NCI-H345 treated with DMSO at 0.1 percent for 48 hours (cell line): ENCODE measurements at regions not wholly inside any gene's neighbourhood (a gene's known extent, or its start where the extent isn't known, plus 50 kb on each side); places are given as distances from the start of the nearest gene placed in this dataset.
A peak's percentile ranks its signal among the peaks of the same experiment; 100 is the strongest.

Source experiments
- DNase-seq: peaks from one replicate; lab custom pipeline; 2025; ENCODE audit not compliant: unreplicated experiment; lab: John Stamatoyannopoulos, UW

DNA sequence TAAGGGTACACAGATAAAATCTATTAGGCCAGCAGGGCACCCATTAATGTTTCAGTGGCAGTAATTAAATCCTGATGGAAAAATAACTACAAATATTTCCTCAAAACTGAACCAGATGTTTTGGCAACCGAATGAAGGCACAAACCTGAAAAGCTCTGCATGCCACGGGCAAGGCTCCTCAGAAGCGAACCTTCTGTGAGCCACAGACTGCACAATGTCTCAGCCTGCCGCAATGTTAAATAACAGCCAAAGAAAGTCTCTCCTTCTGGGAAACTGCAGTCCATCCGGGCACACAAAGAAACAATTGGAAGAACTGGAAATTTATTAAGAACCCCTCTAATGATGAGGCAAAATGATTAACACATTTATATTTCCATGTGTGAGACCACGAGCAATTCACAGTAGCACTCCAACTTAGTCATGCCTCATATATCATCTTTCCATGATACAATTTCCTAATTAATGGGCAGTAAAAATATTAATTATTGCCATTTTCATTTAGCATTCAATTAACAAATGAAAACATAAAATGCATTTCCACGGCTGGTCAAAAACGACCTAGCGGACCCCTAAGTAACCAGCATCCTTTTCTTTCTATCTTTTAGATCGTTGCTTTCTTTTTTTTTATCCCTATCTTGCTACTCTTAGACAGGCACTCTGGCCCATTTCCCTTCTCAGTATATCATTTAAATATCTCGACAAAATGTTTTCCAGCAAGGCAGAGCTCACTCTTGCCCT lies 237.5 kb downstream of the EPHA4 start:
- peak; percentile 7 for DNase-seq

DNA sequence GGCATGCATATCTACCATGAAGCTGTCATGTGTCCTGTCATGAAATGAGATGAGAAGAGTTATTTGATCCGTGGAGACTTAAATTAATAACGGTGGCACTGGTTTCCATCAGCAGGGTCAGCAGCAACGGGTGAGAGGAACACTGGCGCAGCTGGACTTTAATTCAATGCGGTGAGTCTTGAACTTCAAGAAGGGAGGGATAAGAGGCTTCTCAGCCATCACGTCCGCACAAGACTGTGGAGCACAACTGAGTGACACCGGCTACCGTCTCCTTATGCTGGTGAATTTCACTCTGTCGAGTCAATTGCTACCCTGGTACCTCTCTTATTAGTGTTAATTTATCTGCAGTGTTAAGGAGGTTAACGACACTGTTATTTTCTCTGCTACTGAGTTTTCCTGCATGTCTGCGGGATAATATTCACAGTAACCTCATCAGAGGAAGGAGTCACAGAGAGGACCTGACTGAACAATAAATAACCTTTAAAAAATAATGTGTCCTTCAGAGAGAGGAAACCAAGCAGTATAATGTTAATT lies 236.8 kb downstream of the EPHA4 start:
- DNase-seq, result no peak

DNA sequence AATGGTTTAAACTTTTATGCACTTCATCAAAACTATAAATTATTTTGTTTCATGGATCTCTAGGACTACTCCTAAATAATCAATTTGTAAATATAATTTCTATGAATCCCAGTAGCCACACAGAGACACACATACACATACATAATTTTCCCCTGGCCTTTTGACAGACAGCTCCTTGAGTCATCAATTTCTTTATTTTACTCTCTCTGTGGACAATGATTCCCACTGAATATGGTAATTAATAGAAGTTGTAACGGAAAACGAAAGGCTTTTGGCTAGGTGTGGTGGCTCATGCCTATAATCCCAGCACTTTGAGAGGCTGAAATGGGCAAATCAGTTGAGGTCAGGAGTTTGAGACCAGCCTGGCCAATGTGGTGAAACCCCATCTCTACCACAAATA lies 235.1 kb downstream of the EPHA4 start:
- no peak for DNase-seq

DNA sequence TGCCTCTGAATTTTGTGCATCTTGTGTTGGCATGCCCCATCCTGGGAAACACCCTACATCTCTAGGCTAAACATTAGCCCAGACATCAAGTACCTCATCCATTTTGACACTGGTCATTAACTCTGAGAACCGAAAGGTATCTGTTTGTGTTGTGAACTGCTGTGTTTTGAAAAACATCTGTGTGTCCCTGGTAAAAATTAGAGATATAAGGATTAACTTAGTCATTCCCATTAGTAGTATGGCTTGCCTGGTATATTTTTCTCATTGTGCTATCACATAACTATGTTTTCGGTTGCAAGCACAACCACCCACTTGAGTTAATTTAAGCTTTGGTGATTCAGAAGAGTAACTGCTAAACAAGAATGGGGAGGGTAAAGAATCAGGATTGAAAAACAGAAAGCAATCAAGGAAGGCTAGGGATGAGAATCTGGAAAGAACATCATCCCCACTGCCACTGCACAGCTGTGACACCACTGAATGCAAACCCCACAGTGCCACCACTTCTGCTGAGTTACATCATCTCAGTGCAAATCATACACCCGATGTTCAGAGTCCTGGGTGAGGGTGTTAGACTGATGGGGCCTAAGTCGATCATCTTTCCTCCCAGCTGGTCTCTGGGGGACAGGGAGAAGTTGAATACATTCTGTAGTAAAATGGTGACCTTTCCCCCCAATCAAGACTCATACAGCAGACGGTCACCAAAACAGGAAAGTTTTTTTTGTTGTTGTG lies 234.0 kb downstream of the EPHA4 start:
- no peak for DNase-seq

DNA sequence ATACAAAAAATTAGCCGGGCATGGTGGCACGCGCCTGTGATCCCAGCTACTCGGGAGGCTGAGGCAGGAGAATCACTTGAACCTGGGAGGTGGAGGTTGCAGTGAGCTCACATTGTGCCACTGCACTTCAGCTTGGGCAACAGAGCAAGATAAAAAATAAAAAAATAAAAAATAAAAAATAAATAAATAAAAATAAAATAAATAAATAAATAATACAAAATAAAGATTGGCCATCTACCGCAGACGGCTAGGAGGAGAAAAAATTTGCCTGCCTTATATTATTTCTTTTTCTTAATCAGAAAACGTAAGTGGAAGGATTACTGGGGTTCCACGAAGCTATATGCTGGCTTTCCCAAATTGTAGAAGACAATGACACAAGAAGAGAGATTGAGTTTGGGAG lies 229.7 kb downstream of the EPHA4 start:
- DNase-seq, result no peak

DNA sequence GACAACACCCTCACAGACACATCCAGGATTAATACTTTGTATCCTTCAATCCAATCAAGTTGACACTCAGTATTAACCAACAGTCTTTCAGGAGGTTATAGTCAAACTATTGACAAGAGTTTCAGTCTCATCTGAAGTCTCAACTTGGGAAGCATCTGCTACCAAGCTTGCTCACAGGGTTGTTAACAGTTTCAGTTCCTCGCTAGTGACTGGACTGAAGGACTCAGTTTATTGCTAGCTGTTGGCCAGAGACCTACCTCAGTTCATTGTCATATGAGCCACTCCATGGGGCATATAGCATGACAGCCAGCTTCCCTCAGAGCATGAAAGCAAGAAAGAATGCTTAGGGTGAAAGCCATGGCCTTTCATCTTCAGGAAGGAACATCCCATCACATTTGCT lies 228.6 kb downstream of the EPHA4 start:
- no peak for DNase-seq

DNA sequence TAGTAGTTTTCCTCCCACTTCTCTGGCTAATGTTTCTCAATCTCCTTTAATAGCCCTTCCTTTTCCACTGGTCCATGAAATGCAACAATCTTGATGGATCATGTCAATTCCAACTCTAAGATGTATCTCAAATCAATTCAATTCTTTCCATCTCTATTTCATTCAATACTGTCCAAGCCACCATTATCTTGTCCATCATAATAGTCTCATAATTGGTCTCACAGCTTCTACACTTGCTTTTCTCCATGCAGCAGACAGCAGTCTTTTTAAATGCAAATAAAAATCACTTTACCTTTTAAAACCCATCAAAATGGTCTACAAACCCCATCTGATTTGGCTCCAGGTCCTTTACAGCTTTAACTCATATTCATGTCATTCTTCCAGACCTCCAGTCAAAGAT lies 226.6 kb downstream of the EPHA4 start:
- DNase-seq, result no peak

DNA sequence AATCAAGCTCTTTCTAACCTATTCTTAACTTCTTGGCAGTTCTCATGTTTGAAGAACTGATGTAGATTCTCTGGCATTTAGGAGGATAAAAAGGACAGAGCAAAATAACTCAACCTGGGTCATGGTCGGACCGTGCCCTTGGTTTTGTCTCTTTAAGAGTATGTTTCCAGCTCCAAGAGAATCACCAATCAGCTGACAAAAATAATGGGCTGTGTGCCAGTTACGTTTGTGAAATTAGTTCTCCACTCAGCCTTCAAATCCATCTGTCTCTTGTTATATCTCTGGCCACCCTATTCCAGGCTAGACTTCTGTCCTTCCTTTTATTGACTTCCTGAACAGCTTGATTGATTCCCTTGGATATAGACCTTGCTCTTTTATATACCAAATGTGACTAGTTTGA lies 225.7 kb downstream of the EPHA4 start:
- no peak for DNase-seq

DNA sequence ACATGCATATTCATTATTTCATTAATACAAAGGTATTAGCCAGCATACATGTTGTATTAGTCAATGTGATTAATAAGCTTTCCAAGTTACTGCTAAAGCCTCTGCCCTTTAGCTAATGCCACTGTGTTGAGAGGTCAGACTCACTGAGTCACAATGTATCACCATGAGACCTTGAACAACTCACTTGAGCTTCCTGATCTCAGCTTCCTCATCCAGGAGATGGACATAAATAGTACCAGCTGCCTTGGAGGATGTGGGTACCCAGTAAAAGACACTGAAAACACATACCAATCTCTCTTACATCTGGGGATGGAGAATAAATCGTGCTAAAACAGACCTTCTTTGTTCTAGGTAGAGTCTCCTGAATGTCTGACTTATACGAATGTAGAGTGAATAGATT lies 224.6 kb downstream of the EPHA4 start:
- DNase-seq, result no peak

DNA sequence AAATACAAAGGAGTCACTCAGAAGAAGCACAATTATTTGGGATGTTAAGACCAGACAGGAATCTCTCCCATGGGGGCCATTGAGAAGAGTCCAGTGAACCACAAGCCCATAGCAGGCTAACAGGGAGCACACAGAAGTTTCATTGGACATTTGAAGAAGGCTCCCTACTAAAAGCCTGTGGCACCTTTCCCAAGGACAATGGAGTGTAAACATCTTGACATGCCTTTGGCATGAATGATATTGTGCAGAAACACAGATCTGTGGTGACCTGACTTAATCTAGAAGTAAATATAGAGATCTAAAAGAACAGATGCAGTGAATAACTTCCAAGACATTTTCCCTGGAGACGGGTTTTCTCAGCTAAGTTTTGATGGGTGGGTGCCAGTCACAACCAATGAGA lies 221.5 kb downstream of the EPHA4 start:
- DNase-seq, result no peak

DNA sequence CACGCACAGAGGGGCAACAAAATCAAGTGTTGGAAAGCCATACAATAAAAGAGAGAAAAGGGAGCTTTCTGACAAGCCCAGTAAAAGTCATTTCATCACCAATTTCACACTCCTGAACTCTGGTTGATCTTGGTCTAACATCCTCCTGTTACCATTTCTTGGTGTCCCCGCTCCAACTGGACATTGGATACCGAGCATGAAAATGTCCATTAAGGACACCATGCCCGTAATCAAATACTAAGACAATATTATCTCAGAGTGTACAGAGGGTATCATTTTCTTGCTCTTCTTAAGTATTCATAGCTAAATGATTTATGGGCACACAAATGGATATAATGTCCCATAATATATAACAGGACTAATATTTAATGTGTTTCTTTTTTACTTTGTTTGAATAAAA lies 218.9 kb downstream of the EPHA4 start:
- no peak for DNase-seq

DNA sequence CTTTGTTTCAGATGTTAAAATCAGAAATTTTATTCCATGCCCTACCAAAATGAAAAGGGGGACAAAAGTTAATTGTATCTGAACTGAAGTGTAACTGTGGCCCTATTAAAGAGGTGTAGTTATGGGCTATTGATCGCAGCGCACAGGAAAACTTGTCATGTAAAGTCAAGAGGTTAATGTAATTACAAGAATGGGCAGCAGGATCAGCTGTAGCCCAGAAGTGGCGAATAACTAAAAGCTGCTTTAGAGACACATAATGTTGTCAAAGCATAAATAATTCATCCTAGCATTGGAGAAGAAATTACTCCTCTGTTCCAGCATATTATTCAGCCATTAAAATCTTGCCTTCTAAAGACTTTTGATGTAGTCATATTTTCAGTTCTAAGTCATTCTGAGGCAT lies 211.8 kb downstream of the EPHA4 start:
- no peak for DNase-seq

DNA sequence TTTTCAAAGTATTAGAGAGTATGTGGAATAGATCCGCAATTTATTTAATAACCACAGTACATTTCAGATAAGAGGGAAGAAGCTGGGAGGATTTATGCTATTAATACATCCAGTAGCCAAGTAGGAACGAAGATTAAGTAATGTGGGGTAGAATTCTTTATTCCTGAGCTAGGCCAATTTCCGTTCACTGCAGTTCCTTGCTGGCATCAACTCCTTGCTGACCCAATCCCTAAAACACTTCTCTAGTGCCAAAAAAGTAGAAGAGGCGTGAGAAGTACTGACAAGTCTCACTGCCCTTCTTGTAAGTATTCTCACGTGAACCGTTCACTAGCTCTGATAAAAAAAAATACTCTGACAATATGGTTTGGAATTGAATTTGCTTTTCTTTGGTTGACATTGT lies 211.4 kb downstream of the EPHA4 start:
- DNase-seq, result no peak

DNA sequence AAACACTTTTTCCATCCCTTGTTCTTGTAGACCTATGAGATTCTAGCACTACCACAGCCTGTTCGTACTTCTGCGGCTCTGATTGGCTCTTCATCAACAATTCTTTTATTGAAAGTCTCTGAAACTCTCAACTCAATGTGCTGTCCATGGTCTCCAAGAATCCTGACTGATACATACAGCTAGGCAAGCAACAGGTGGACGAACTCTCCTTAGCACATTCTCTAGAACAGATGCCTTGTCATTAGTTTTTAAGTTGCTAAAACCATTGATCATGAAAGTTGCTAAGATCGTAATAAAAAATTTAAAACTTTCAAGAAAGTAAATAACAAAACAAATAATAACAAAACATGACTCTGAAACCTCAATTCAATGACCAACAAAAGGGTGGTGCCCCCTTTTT lies 210.5 kb downstream of the EPHA4 start:
- no peak for DNase-seq

DNA sequence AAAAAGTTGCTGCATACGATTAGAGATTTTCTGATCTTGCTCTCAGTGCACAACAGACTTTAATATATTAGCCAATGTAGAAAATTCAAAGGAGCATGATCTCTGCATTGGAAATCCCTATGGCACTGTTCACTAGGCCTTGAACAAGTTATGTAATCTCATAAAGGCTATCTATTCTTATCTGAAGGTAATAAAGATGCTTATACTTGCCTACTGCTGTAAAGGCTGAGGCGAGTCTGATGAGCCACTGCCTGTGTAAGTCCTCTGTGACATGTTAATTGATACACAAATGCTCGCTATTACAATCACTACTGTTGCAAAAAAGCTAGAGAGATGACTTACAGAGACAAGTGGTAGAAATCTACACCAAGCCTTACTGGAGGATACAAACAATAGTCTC lies 207.4 kb downstream of the EPHA4 start:
- no peak for DNase-seq
